ENCODE measurements at regions not wholly inside any gene's neighbourhood (a gene's known extent, or its start where the extent isn't known, plus 50 kb on each side); places are given as distances from the start of the nearest gene placed in this dataset.

DNA sequence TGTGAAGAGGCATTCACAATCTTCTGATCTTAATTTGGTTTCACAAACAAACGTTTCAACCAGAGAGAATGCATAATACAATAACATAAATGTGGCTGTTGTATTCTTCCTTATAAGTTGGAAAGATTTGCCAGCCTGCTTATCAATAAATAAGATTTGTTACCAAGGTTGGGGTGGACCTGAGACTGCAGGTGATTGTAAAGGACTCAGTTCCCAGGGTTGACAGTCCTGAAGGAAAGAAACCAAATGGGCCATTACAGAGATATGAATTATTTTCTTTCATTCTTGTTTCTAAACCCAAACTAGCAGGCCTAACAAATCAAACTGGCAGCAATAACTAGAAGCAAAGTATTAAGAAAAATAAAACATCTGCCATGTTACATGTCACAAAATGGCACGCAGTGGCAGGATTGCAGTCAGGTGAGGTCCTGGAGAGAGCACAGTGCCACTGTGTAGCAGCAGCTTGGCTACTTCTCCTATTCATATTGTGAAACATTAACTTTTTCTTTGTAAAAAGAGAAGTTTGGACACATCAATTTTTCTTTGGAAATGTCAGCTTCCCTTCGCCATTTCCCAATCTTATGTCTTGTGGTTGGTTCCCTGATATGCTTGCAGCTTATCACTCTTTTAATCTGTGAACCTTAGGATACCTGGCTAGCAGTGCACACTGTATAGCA, 133.8 kb upstream of the EMCN start:
- TF ChIP-seq, protein P1, sequence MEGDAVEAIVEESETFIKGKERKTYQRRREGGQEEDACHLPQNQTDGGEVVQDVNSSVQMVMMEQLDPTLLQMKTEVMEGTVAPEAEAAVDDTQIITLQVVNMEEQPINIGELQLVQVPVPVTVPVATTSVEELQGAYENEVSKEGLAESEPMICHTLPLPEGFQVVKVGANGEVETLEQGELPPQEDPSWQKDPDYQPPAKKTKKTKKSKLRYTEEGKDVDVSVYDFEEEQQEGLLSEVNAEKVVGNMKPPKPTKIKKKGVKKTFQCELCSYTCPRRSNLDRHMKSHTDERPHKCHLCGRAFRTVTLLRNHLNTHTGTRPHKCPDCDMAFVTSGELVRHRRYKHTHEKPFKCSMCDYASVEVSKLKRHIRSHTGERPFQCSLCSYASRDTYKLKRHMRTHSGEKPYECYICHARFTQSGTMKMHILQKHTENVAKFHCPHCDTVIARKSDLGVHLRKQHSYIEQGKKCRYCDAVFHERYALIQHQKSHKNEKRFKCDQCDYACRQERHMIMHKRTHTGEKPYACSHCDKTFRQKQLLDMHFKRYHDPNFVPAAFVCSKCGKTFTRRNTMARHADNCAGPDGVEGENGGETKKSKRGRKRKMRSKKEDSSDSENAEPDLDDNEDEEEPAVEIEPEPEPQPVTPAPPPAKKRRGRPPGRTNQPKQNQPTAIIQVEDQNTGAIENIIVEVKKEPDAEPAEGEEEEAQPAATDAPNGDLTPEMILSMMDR (IDR thresholded peaks at IDR 0.05): no peak
- TF ChIP-seq POLR2A (IDR thresholded peaks at IDR 0.05): no peak

Measured in prostate gland (tissue), 2 donors.